ENCODE measurements at regions not wholly inside any gene's neighbourhood (a gene's known extent, or its start where the extent isn't known, plus 50 kb on each side); places are given as distances from the start of the nearest gene placed in this dataset.

- TF ChIP-seq, protein P1, sequence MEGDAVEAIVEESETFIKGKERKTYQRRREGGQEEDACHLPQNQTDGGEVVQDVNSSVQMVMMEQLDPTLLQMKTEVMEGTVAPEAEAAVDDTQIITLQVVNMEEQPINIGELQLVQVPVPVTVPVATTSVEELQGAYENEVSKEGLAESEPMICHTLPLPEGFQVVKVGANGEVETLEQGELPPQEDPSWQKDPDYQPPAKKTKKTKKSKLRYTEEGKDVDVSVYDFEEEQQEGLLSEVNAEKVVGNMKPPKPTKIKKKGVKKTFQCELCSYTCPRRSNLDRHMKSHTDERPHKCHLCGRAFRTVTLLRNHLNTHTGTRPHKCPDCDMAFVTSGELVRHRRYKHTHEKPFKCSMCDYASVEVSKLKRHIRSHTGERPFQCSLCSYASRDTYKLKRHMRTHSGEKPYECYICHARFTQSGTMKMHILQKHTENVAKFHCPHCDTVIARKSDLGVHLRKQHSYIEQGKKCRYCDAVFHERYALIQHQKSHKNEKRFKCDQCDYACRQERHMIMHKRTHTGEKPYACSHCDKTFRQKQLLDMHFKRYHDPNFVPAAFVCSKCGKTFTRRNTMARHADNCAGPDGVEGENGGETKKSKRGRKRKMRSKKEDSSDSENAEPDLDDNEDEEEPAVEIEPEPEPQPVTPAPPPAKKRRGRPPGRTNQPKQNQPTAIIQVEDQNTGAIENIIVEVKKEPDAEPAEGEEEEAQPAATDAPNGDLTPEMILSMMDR (conservative IDR thresholded peaks at IDR 0.05) = no peak
- Histone ChIP-seq H3K23ac (ENCODE audit: insufficient read length, low read depth, low read length) (peak overlapping the region; percentile 57), H2BK20ac (ENCODE audit: low read depth, low read length, poor library complexity, severe bottlenecking) (no peak overlapping the region), H4K5ac (ENCODE audit: insufficient read length, low read depth, low read length) (peak overlapping the region; percentile 19), H2BK12ac (ENCODE audit: insufficient read length, low read depth, low read length) (no peak overlapping the region), H4K20me1 (ENCODE audit: control insufficient read depth, insufficient read depth, insufficient read length) (peaks cover 5% of the 10 kb centered on the region), H2AK5ac (ENCODE audit: insufficient read length, low read length) (no peak overlapping the region), H3T11ph (ENCODE audit: low read length) (no peak overlapping the region), H3K4me2 (ENCODE audit: insufficient read depth, insufficient read length, low read length) (no peak overlapping the region), H3K27ac (ENCODE audit: insufficient read length, low read depth, low read length) (no peak overlapping the region), H3K9ac (ENCODE audit: extremely low read depth, insufficient read length, low read length) (no peak overlapping the region), H3K79me2 (ENCODE audit: insufficient read depth, low read length) (peaks cover 2% of the 10 kb centered on the region; the same call in 1 of the 2 replicates), H3K4ac (ENCODE audit: low read depth, low read length) (no peak overlapping the region), H2BK5ac (ENCODE audit: insufficient read length, low read length) (peak overlapping the region; percentile 2), H4K91ac (ENCODE audit: insufficient read length, low read depth, low read length) (no peak overlapping the region), H3K56ac (ENCODE audit: insufficient read length, low read depth, low read length) (no peak overlapping the region), H3K18ac (ENCODE audit: insufficient read length, low read depth, low read length) (peak overlapping the region; percentile 9), H4K8ac (replicated peaks; ENCODE audit: insufficient read length, low read depth, low read length) (peak overlapping the region; percentile 50), H3K14ac (ENCODE audit: insufficient read depth, low read length) (no peak overlapping the region), H3K27me3 (ENCODE audit: insufficient read depth, low read length) (no peaks in the 10 kb centered on the region), H2BK120ac (ENCODE audit: low read depth, low read length, poor library complexity, severe bottlenecking) (no peak overlapping the region), H2AFZ (ENCODE audit: low read length) (no peak overlapping the region), H3K79me1 (ENCODE audit: insufficient read depth, low read depth, low read length, poor library complexity, severe bottlenecking) (no peaks in the 10 kb centered on the region), H3K4me1 (ENCODE audit: insufficient read depth, low read length) (no peaks in the 10 kb centered on the region), H3K23me2 (ENCODE audit: insufficient read length, low read depth, low read length, poor library complexity, severe bottlenecking) (no peaks in the 10 kb centered on the region), H3K9me3 (ENCODE audit: control insufficient read depth, low read depth, low read length) (no peaks in the 10 kb centered on the region), H2BK15ac (ENCODE audit: low read depth, low read length) (no peak overlapping the region)
- peaks cover under 1 to 5% of the 10 kb centered on the region in 2 experiments; a peak in 3 of 5 replicates for H3K9me3 Mint-ChIP-seq
- H3K27ac Mint-ChIP-seq = peak overlapping the region; percentile 16 to 93 (median 92); a peak in 6 of 7 replicates
- no CpG with 5 or more reads among the region's 42 CpGs for WGBS (ENCODE audit: extremely low coverage, insufficient read length, low lambda C conversion rate)
- peaks cover 0 to 17% of the 10 kb centered on the region in 2 experiments; a peak in 3 of 4 replicates for H3K4me1 Mint-ChIP-seq
- peaks cover 1% of the 10 kb centered on the region; the same call in 1 of the 2 replicates for H3K27me3 Mint-ChIP-seq (ENCODE audit: low read depth)
- peaks cover 51 to 70% (median 70%) of the 10 kb centered on the region in 3 experiments for H3K36me3 Mint-ChIP-seq (ENCODE audit: insufficient read depth in 1 of 3, low read depth in 3 of 3)
- DNase-seq = no peak
- no peak overlapping the region for H3K4me3 Mint-ChIP-seq
These were observed 88.3 kb downstream of the NCOR2 start for GRCh38 chr12:124478985-124479645.

All from H9 (cell line).